Loucy (cell line): ENCODE measurements at regions not wholly inside any gene's neighbourhood (a gene's known extent, or its start where the extent isn't known, plus 50 kb on each side); places are given as distances from the start of the nearest gene placed in this dataset.

Experiments
- H2AFZ ChIP-seq: fragments of 200-600 bp; sonication (generic); 2 replicates; pipeline ENCODE4 v1.6.0; 2016; ENCODE audit warnings: antibody characterized with exemption, mild to moderate bottlenecking, low read length, moderate library complexity
- H3F3A ChIP-seq: fragments of 200-600 bp; 2 replicates; pipeline ENCODE4 v1.6.0; 2016; ENCODE audit warnings: antibody characterized with exemption, low read depth, mild to moderate bottlenecking
- H3K27me3 ChIP-seq: fragments of 200-600 bp; sonication (generic); 2 replicates; pipeline ENCODE4 v1.6.1; 2014; ENCODE audit warnings: low read length, mild to moderate bottlenecking; ENCODE audit not compliant: insufficient read depth, poor library complexity, severe bottlenecking
- H3K36me3 ChIP-seq: fragments of 200-600 bp; sonication (generic); 2 replicates; pipeline ENCODE4 v1.6.1; 2016; ENCODE audit warnings: low read length; ENCODE audit not compliant: insufficient read depth
- H3K4me1 ChIP-seq: fragments of 200-600 bp; sonication (generic); 2 replicates; pipeline ENCODE4 v1.5.1; 2014; ENCODE audit warnings: low read length, mild to moderate bottlenecking; ENCODE audit not compliant: insufficient read depth, poor library complexity, severe bottlenecking
- H3K4me2 ChIP-seq: fragments of 200-600 bp; sonication (generic); 2 replicates; pipeline ENCODE4 v1.6.0; 2014; ENCODE audit warnings: antibody characterized with exemption, low read length, low read depth, mild to moderate bottlenecking; ENCODE audit not compliant: poor library complexity, severe bottlenecking
- H3K4me3 ChIP-seq: fragments of 200-600 bp; sonication (generic); 2 replicates; pipeline ENCODE4 v1.5.1; 2014; ENCODE audit warnings: low read length, mild to moderate bottlenecking, mixed read lengths; ENCODE audit not compliant: poor library complexity, severe bottlenecking
- H3K79me2 ChIP-seq: fragments of 200-600 bp; sonication (generic); 2 replicates; pipeline ENCODE4 v1.6.1; 2014; ENCODE audit warnings: low read length; ENCODE audit not compliant: insufficient read depth
- H3K9ac ChIP-seq: fragments of 200-600 bp; sonication (generic); 2 replicates; pipeline ENCODE4 v1.6.0; 2014; ENCODE audit warnings: mild to moderate bottlenecking, low read depth, low read length, moderate library complexity; ENCODE audit not compliant: poor library complexity, severe bottlenecking
- H3K9me2 ChIP-seq: fragments of 200-600 bp; sonication (generic); replicated peaks from 2 replicates; pipeline ENCODE4 v1.6.1; 2016; ENCODE audit warnings: low read depth, low read length, mixed read lengths
- H3K9me3 ChIP-seq: fragments of 200-600 bp; sonication (generic); 2 replicates; pipeline ENCODE4 v1.6.1; 2014; ENCODE audit warnings: mild to moderate bottlenecking, antibody characterized with exemption, low read length, low read depth; ENCODE audit not compliant: insufficient read depth
- H4K20me1 ChIP-seq: fragments of 200-600 bp; sonication (generic); 2 replicates; pipeline ENCODE4 v1.6.0; 2014; ENCODE audit warnings: antibody characterized with exemption, low read length, mild to moderate bottlenecking; ENCODE audit not compliant: insufficient read depth, poor library complexity, severe bottlenecking
- CTCF ChIP-seq: fragments of 200-600 bp; sonication (generic); conservative IDR thresholded peaks from 2 replicates; pipeline ENCODE4 v1.5.1; 2014; ENCODE audit warnings: mild to moderate bottlenecking, antibody characterized with exemption, low read length
- EZH2phosphoT487 ChIP-seq: fragments of 200-600 bp; IDR thresholded peaks from 2 replicates; pipeline ENCODE4 v1.6.1; 2018; ENCODE audit warnings: antibody characterized with exemption, mild to moderate bottlenecking, moderate library complexity, borderline replicate concordance

GRCh38 chr2:117703858-117704257, 110.6 kb upstream of the DDX18 start:
- H3K9ac ChIP-seq: no peak overlapping the region
- H3K27me3 ChIP-seq: no peaks in the 10 kb centered on the region
- no peaks in the 10 kb centered on the region for H3K79me2 ChIP-seq
- no peak overlapping the region for H2AFZ ChIP-seq
- no peaks in the 10 kb centered on the region for H3K4me1 ChIP-seq
- H3F3A ChIP-seq: no peaks in the 10 kb centered on the region
- no peaks in the 10 kb centered on the region for H3K9me2 ChIP-seq
- no peaks in the 10 kb centered on the region for H3K9me3 ChIP-seq
- no peak for TF ChIP-seq EZH2phosphoT487
- TF ChIP-seq CTCF: no peak
- H3K36me3 ChIP-seq: no peaks in the 10 kb centered on the region
- H3K4me3 ChIP-seq: no peak overlapping the region
- no peak overlapping the region for H3K4me2 ChIP-seq
- H4K20me1 ChIP-seq: no peaks in the 10 kb centered on the region

- H4K20me1 ChIP-seq: no peaks in the 10 kb centered on the region
- no peaks in the 10 kb centered on the region for H3K9me2 ChIP-seq
- no peak overlapping the region for H3K4me3 ChIP-seq
- H3K36me3 ChIP-seq: no peaks in the 10 kb centered on the region
- H3K4me1 ChIP-seq: no peaks in the 10 kb centered on the region
- no peaks in the 10 kb centered on the region for H3K79me2 ChIP-seq
- H2AFZ ChIP-seq: no peak overlapping the region
- no peak overlapping the region for H3K4me2 ChIP-seq
- H3K27me3 ChIP-seq: no peaks in the 10 kb centered on the region
- H3F3A ChIP-seq: no peaks in the 10 kb centered on the region
- H3K9me3 ChIP-seq: no peaks in the 10 kb centered on the region
- TF ChIP-seq EZH2phosphoT487 (no peak), CTCF (no peak)
- H3K9ac ChIP-seq: no peak overlapping the region
Measured at GRCh38 chr2:117704818-117705217, 109.7 kb upstream of the DDX18 start.

- no peaks in the 10 kb centered on the region for H3K4me1 ChIP-seq
- H2AFZ ChIP-seq: no peak overlapping the region
- H3K36me3 ChIP-seq: no peaks in the 10 kb centered on the region
- no peaks in the 10 kb centered on the region for H3F3A ChIP-seq
- H3K4me3 ChIP-seq: no peak overlapping the region
- TF ChIP-seq CTCF: no peak
- no peak for TF ChIP-seq EZH2phosphoT487
- no peaks in the 10 kb centered on the region for H3K79me2 ChIP-seq
- H3K27me3 ChIP-seq: no peaks in the 10 kb centered on the region
- no peak overlapping the region for H3K9ac ChIP-seq
- no peaks in the 10 kb centered on the region for H4K20me1 ChIP-seq
- H3K9me2 ChIP-seq: no peaks in the 10 kb centered on the region
- no peaks in the 10 kb centered on the region for H3K9me3 ChIP-seq
- no peak overlapping the region for H3K4me2 ChIP-seq
Measured at GRCh38 chr2:117707874-117708273, 106.6 kb upstream of the DDX18 start.
